ENCODE measurements at regions not wholly inside any gene's neighbourhood (a gene's known extent, or its start where the extent isn't known, plus 50 kb on each side); places are given as distances from the start of the nearest gene placed in this dataset.

DNA sequence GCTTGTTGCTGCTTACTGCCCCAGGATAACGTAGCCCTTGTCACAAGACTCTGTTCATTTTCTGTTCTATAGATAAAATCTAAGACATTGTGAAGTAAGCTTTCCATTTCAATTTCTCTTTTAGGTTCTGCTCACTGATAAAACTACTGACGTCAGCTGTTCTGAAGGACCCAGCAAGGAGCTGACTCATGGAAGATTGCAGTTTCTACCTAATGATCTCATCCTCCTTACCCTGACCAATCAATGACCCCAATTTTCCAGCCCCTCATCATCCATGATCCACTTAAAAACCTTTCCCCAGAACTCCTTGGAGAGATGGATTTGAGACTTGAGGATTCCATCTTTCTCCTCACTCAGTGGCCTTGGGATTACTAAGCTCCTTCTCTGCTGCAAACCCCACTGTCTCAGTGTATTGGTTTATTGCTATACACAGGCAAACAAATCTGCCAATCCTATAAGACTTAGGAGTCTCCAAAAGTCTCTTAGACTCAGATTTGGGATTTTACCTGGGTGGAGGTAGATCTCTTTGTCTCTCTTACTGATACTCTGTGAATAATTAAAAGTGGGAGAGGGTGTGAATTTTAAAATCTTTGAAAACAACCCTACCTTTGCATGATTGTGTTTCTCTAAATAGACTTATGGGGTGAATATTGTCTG lies 109.2 kb upstream of the TRIM24 start:
- no peaks in the 10 kb centered on the region for H3K79me2 ChIP-seq (ENCODE audit: insufficient read depth, low read length)
- H3K27me3 ChIP-seq (ENCODE audit: insufficient read depth, low read length), result no peaks in the 10 kb centered on the region
- BruUV-seq (replicated peaks), result no TSS peak
- H3K36me3 ChIP-seq (ENCODE audit: control insufficient read depth in 1 of 2, insufficient read depth in 2 of 2, low read length in 2 of 2), result no peaks in the 10 kb centered on the region
- POLR2A ChIA-PET, result no interaction called here
- H3K4me2 ChIP-seq (ENCODE audit: low read length), result no peak overlapping the region
- H3K9me2 ChIP-seq (ENCODE audit: insufficient read depth), result no peaks in the 10 kb centered on the region
- intact Hi-C loops (cut with micrococcal nuclease), result no loop called here
- DNase-seq (ENCODE audit: low read depth, low spot score) (no peak), ATAC-seq (no peak)
- no peak overlapping the region for H3K4me3 ChIP-seq (replicated peaks in 1 of 2; ENCODE audit: low read depth in 1 of 2, low read length in 2 of 2)
- RAD21 ChIA-PET (ENCODE audit: low non-redundant PET in 1 of 2, low total read pairs in 2 of 2, uncharacterized antibody in 2 of 2, unreplicated experiment in 2 of 2), result no interaction called here
- peaks cover 3 to 6% of the 10 kb centered on the region in 2 experiments; a peak in 2 of 4 replicates for H3K9me3 ChIP-seq (ENCODE audit: control insufficient read depth in 1 of 2, insufficient read depth in 1 of 2, low read depth in 1 of 2, low read length in 2 of 2)
- CTCF ChIA-PET, result no interaction called here
- no peak overlapping the region for H2AFZ ChIP-seq (ENCODE audit: low read depth, low read length, poor library complexity, severe bottlenecking)
- TF ChIP-seq, protein P1, sequence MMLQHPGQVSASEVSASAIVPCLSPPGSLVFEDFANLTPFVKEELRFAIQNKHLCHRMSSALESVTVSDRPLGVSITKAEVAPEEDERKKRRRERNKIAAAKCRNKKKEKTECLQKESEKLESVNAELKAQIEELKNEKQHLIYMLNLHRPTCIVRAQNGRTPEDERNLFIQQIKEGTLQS (IDR thresholded peaks at IDR 0.05), result no peak
- no peak for TF ChIP-seq ZNF274 (IDR thresholded peaks at IDR 0.05; ENCODE audit: low read depth, low read length)
- no peak for TF ChIP-seq POLR2A (IDR thresholded peaks at IDR 0.05; ENCODE audit: borderline replicate concordance, extremely low read depth, insufficient read depth, insufficient read length)
- TF ChIP-seq, protein P2, sequence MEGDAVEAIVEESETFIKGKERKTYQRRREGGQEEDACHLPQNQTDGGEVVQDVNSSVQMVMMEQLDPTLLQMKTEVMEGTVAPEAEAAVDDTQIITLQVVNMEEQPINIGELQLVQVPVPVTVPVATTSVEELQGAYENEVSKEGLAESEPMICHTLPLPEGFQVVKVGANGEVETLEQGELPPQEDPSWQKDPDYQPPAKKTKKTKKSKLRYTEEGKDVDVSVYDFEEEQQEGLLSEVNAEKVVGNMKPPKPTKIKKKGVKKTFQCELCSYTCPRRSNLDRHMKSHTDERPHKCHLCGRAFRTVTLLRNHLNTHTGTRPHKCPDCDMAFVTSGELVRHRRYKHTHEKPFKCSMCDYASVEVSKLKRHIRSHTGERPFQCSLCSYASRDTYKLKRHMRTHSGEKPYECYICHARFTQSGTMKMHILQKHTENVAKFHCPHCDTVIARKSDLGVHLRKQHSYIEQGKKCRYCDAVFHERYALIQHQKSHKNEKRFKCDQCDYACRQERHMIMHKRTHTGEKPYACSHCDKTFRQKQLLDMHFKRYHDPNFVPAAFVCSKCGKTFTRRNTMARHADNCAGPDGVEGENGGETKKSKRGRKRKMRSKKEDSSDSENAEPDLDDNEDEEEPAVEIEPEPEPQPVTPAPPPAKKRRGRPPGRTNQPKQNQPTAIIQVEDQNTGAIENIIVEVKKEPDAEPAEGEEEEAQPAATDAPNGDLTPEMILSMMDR (IDR thresholded peaks at IDR 0.05 in 2 of 3, conservative IDR thresholded peaks at IDR 0.05 in 1 of 3; ENCODE audit: borderline replicate concordance in 1 of 3, insufficient read depth in 1 of 3, low read depth in 2 of 3, low read length in 2 of 3), result no peak
- TF ChIP-seq ELF1 (IDR thresholded peaks at IDR 0.05; ENCODE audit: borderline replicate concordance, low read depth), result no peak
- no peak for TF ChIP-seq CEBPB (IDR thresholded peaks at IDR 0.05; ENCODE audit: low read depth)
- no peak for TF ChIP-seq FOSL1 (IDR thresholded peaks at IDR 0.05; ENCODE audit: low read depth)
- TF ChIP-seq YY1 (IDR thresholded peaks at IDR 0.05; ENCODE audit: extremely low read depth, insufficient replicate concordance, low read depth, low read length), result no peak
- no peak for TF ChIP-seq SIN3A (IDR thresholded peaks at IDR 0.05; ENCODE audit: low read depth)
- TF ChIP-seq, protein P3, sequence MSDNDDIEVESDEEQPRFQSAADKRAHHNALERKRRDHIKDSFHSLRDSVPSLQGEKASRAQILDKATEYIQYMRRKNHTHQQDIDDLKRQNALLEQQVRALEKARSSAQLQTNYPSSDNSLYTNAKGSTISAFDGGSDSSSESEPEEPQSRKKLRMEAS (IDR thresholded peaks at IDR 0.05), result no peak
- TF ChIP-seq RAD21 (IDR thresholded peaks at IDR 0.05; ENCODE audit: low read depth), result no peak
- no peak for TF ChIP-seq SP1 (IDR thresholded peaks at IDR 0.05; ENCODE audit: low read depth)
- TF ChIP-seq EZH2phosphoT487 (IDR thresholded peaks at IDR 0.05; ENCODE audit: borderline replicate concordance), result no peak
- TF ChIP-seq POLR2AphosphoS5 (IDR thresholded peaks at IDR 0.05; ENCODE audit: low read depth, low read length), result no peak
- TF ChIP-seq SRF (IDR thresholded peaks at IDR 0.05; ENCODE audit: low read depth), result no peak
- no peak for TF ChIP-seq CBX3 (IDR thresholded peaks at IDR 0.05; ENCODE audit: low read depth)
- no peak for TF ChIP-seq TCF7L2 (IDR thresholded peaks at IDR 0.05; ENCODE audit: borderline replicate concordance, extremely low read depth, insufficient read depth, insufficient read length)
- TF ChIP-seq ZFX (IDR thresholded peaks at IDR 0.05), result no peak
- no peak overlapping the region for H3K9ac ChIP-seq (ENCODE audit: low read length)
- no peak overlapping the region for H3K27ac ChIP-seq (ENCODE audit: low read depth, low read length)
- no peaks in the 10 kb centered on the region for H3K4me1 ChIP-seq (ENCODE audit: control insufficient read depth in 1 of 2, insufficient read depth in 2 of 2, low read length in 2 of 2)
- H4K20me1 ChIP-seq (ENCODE audit: insufficient read depth), result no peaks in the 10 kb centered on the region

Measured in HCT116 (cell line).